ENCODE measurements at regions not wholly inside any gene's neighbourhood (a gene's known extent, or its start where the extent isn't known, plus 50 kb on each side); places are given as distances from the start of the nearest gene placed in this dataset.
"Not testable (repeated sequence)": the region's sequence is repeated elsewhere in the genome, so short reads cannot be mapped to it uniquely, and the experiment has no call there.

DNA sequence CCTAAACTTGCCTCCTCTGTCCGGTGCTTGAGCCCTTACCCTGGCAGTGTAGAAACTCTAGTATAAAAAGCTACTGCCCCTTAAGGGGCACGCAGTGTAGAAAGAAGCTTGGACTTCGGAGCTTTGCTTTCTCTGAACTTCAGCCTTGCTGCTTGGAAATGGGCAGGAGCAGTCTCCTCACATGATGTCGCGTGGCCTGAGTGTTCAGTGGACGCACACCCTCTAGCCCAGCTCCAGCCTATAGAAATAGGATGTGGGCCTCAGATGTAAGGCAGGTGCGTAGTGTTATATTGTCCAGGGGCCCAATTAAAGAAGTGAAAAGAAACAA is 98.2 kb upstream of the PCBD1 start:
- Mint-ChIP-seq H3K9me3 (no peaks in the 10 kb centered on the region), H3K27ac (no peak overlapping the region), H3K36me3 (no peaks in the 10 kb centered on the region), H3K27me3 (no peaks in the 10 kb centered on the region), H3K4me1 (peaks cover 4 to 16% (median 12%) of the 10 kb centered on the region in 3 donors), H3K4me3 (no peak overlapping the region)
- ATAC-seq (ENCODE audit: low read depth in 2 of 2) (no peak), DNase-seq (no peak)

DNA sequence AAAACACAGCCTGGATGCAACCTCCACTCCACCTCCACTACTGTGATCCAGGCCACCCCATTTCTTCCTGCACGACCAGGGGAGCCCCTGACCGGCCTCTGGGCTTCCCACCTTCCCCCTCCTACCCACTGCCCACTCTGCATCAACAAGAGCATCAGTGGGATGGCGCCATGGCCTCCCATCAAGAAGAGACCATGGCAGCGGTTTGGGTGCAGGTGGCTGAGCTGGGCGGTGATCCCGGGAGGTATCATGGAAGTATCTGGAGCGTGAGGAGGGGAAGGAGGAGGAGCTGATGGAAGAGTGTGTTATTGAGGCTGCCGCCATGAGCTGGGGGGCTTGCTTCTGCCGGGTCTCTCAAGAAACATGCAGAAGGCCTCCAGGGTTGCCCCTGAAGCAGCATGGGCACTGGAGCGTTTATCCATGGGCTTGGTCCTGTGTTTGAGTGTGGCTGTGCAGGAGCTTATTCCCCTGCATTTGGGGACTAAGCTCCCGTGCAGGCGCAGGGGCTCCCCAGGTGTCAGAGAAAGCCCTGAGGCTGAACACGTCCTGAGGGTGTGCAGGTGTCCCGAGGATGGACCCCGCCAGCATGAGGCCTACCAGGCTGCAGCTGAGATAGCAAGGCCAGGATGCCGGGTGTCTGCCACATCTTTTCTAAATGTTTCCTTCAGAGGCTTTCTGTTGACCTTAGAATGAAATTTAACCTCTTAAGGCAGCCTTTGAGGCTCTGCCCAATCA is 99.2 kb upstream of the PCBD1 start:
- no peaks in the 10 kb centered on the region for H3K27me3 Mint-ChIP-seq
- no peak for DNase-seq
- no peak overlapping the region for H3K4me3 Mint-ChIP-seq
- no peaks in the 10 kb centered on the region for H3K9me3 Mint-ChIP-seq
- no peaks in the 10 kb centered on the region for H3K36me3 Mint-ChIP-seq
- H3K4me1 Mint-ChIP-seq: peaks cover 0 to 6% (median 6%) of the 10 kb centered on the region in 3 donors
- ATAC-seq (ENCODE audit: low read depth in 2 of 2): no peak
- H3K27ac Mint-ChIP-seq: no peak overlapping the region

DNA sequence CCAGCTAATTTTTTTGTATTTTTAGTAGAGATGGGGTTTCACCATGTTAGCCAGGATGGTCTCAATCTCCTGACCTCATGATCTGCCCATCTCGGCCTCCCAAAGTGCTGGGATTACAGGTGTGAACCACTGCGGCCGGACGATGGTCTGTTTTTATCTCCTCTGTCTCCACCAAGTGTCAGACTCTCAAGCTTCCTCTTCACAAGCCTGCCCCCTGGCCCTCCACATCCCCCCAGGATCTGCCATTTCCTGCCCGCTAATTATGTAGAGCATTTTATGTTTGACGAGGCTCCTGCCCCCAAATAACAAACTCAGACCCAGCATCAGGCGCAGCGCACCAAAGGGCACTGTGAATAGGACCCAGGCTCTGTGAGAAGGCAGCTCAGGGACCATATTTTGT is 101.8 kb upstream of the PCBD1 start:
- not testable (repeated sequence) for H3K9me3 Mint-ChIP-seq; H3K36me3 Mint-ChIP-seq; H3K4me3 Mint-ChIP-seq; DNase-seq; ATAC-seq (ENCODE audit: low read depth in 2 of 2); H3K4me1 Mint-ChIP-seq; H3K27me3 Mint-ChIP-seq
- peak overlapping the region in 1 of 6 donors; percentile 43 for H3K27ac Mint-ChIP-seq

- H3K4me1 Mint-ChIP-seq: no peaks in the 10 kb centered on the region
- no peaks in the 10 kb centered on the region for H3K9me3 Mint-ChIP-seq
- peaks cover 0 to 2% (median 0%) of the 10 kb centered on the region in 3 donors for H3K27me3 Mint-ChIP-seq
- no peak for DNase-seq
- H3K4me3 Mint-ChIP-seq: no peak overlapping the region
- no peak overlapping the region for H3K27ac Mint-ChIP-seq
- H3K36me3 Mint-ChIP-seq: no peaks in the 10 kb centered on the region
- ATAC-seq (ENCODE audit: low read depth in 2 of 2): no peak
Measured at GRCh38 chr10:70990681-70991080, 102.3 kb upstream of the PCBD1 start.

- no peak for ATAC-seq (ENCODE audit: low read depth in 2 of 2)
Measured at GRCh38 chr10:70991140-70992124, 103.1 kb upstream of the PCBD1 start.

DNA sequence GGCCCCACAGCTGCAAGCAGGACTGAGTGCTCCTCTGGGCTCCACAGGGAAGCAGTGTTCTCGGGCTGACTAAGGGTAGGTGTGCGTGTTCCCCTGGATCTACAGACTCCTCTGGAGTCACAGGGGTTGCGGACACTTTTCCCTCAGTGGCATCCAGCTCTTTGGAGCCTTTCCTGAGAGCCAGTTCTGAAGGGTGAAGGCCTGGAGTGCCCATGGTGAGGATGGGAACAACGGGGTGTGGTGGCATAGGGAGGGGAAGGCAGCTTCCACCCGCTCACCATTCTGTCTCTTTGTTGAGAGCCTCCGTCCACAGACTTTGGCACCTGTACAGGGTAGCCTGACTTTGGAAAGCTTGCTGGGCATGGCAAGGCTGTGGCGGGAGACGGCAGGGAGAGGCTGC is 104.1 kb upstream of the PCBD1 start:
- DNase-seq (no peak), ATAC-seq (ENCODE audit: low read depth in 2 of 2) (no peak)
- Mint-ChIP-seq H3K27me3 (peaks cover 0 to 17% (median 6%) of the 10 kb centered on the region in 3 donors), H3K36me3 (no peaks in the 10 kb centered on the region), H3K9me3 (peaks cover 0 to 2% (median 0%) of the 10 kb centered on the region in 7 donors), H3K4me3 (no peak overlapping the region), H3K4me1 (no peaks in the 10 kb centered on the region), H3K27ac (no peak overlapping the region)

More at GRCh38 chr10:70991140-70992124, 103.1 kb upstream of the PCBD1 start:
- H3K27me3 Mint-ChIP-seq: peaks cover 0 to 9% (median 0%) of the 10 kb centered on the region in 3 donors
- H3K27ac Mint-ChIP-seq: no peak overlapping the region
- H3K36me3 Mint-ChIP-seq: no peaks in the 10 kb centered on the region
- H3K4me1 Mint-ChIP-seq: no peaks in the 10 kb centered on the region
- no peak overlapping the region for H3K4me3 Mint-ChIP-seq
- no peaks in the 10 kb centered on the region for H3K9me3 Mint-ChIP-seq
- no peak for DNase-seq

- H3K27ac Mint-ChIP-seq: peak overlapping the region in 1 of 6 donors; percentile 44
- H3K27me3 Mint-ChIP-seq: peaks cover 0 to 18% (median 7%) of the 10 kb centered on the region in 3 donors
- peaks cover 0 to 2% (median 0%) of the 10 kb centered on the region in 7 donors for H3K9me3 Mint-ChIP-seq
- DNase-seq: no peak
- H3K4me1 Mint-ChIP-seq: no peaks in the 10 kb centered on the region
- no peak for ATAC-seq (ENCODE audit: low read depth in 2 of 2)
- no peaks in the 10 kb centered on the region for H3K36me3 Mint-ChIP-seq
- no peak overlapping the region for H3K4me3 Mint-ChIP-seq
Measured at GRCh38 chr10:70993051-70993450, 104.7 kb upstream of the PCBD1 start.

DNA sequence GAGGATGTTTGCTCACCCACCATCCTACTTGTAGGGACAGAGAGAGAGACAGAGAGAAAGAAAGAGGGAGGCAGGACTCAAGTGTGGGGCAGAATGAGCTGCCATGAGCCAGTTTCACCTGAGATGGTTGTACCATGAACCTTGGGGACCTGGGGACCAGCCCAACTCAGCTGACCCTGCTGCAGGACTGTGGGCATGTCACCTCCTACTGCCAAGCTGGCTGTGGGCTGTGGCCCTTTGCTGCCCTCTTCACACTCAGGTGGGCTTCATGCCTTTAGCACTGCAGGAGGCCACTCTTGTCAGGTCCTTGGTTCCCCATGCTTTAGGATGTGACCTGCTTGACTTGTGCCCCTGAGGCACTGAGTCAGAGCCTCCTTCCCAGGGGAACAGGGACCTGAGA is 108.2 kb upstream of the PCBD1 start:
- Mint-ChIP-seq H3K27me3 (peaks cover 5 to 32% (median 17%) of the 10 kb centered on the region in 3 donors), H3K4me3 (peak overlapping the region in 1 of 8 donors; percentile 61), H3K9me3 (peaks cover 2 to 9% (median 5%) of the 10 kb centered on the region in 7 donors), H3K4me1 (no peaks in the 10 kb centered on the region), H3K36me3 (peaks cover 0 to 10% of the 10 kb centered on the region in 2 donors), H3K27ac (no peak overlapping the region)
- ATAC-seq (ENCODE audit: low read depth in 2 of 2) (no peak), DNase-seq (no peak)

DNA sequence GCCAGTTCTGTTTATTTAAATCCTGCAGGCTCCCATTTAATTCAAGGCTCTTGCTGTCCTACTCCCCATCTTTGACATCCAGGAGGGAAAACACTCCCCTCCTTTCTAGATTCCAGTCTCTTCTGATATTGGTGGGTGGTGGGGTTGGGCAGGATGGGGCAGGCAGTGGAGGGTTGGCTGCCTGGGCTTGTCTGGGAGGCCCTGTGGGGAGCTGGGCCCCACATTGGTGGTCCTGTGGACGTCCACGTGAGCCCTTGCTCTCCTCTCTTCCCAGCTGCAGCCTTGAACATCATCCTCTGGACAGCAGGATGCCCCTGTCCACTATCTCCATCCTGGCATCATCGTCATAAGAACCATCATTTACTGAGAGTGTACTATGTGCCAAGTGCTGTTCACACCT is 108.9 kb upstream of the PCBD1 start:
- Mint-ChIP-seq H3K9me3 (peaks cover 2 to 9% (median 5%) of the 10 kb centered on the region in 7 donors), H3K27me3 (peaks cover 5 to 32% (median 17%) of the 10 kb centered on the region in 3 donors), H3K27ac (no peak overlapping the region), H3K36me3 (peaks cover 0 to 10% of the 10 kb centered on the region in 2 donors), H3K4me3 (no peak overlapping the region), H3K4me1 (no peaks in the 10 kb centered on the region)
- no peak for ATAC-seq (ENCODE audit: low read depth in 2 of 2)
- DNase-seq: no peak

- DNase-seq (no peak), ATAC-seq (ENCODE audit: low read depth in 2 of 2) (no peak)
- H3K27me3 Mint-ChIP-seq: peaks cover 7 to 32% (median 17%) of the 10 kb centered on the region in 3 donors
- H3K9me3 Mint-ChIP-seq: peaks cover 2 to 9% (median 5%) of the 10 kb centered on the region in 7 donors
- H3K27ac Mint-ChIP-seq: no peak overlapping the region
- peaks cover 0 to 10% of the 10 kb centered on the region in 2 donors for H3K36me3 Mint-ChIP-seq
- H3K4me1 Mint-ChIP-seq: no peaks in the 10 kb centered on the region
- H3K4me3 Mint-ChIP-seq: no peak overlapping the region
Measured at GRCh38 chr10:70998086-70998485, 109.7 kb upstream of the PCBD1 start.

DNA sequence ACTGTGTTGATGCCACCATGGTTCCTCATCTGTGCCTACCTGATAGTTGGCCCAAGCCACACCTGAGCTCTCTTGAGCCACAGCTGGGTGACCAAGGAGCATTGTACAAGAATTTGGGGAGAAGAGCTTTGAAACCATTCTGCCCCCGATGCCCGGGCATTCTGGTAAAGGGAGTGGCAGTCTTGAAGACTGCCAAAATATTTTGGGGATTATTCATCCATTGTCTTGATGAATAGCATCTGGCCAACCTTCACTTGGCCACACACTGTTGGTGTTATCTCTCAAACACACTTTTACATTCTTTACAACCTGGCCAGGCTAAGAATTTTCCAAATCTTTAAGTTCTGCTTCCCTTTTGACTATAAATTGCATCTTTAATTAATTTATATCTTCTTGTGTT is 113.1 kb upstream of the PCBD1 start:
- Mint-ChIP-seq H3K27ac (no peak overlapping the region), H3K9me3 (peaks cover 2 to 9% (median 5%) of the 10 kb centered on the region in 7 donors), H3K4me3 (no peak overlapping the region), H3K36me3 (peaks cover 0 to 10% of the 10 kb centered on the region in 2 donors), H3K27me3 (peaks cover 10 to 28% (median 17%) of the 10 kb centered on the region in 3 donors), H3K4me1 (no peaks in the 10 kb centered on the region)
- no peak for DNase-seq
- no peak for ATAC-seq (ENCODE audit: low read depth in 2 of 2)

DNA sequence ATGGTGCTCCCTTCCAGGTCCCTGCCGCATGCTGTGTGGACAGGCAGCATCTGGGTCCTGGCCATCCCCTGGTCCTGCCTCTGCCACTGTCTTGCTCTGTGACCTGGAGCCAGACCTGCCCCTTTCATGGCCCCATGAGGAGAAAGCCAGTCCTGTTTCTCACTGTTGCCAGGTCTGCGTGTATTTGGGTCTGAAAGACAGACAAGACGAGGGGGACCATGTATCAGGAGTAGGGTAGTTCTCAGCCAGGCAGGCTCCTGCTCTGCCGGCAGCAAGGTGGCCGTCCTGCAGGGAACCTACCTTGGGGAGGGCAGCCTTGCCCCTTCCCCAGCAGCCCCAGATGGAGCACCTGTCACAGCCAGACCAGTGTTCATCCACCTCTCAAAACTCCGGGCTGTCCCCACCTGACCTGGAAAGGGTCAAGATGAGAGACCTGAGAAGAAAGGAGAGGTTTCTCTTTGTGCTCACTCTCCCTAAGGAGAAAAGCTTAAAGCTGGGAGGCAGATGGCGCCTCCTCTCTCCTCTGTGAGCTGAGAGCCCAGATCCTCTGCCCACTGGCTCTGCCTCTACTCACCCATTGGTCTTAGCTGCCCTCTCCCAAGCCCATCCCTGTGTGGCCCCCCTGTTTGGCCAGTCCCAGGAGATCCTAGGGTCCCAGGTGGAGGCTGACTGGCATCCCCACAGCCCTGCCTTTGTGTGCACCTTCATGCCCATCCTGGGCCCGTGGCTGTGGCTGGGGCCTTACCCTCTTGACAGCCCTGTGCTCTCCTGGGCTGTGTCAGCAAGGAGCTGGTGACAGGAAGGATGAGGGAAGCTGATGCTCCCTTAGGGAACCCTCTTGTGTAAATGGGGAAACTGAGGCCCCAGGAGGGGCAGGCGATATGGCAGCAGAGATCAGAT is 116.1 kb upstream of the PCBD1 start:
- DNase-seq (no peak), ATAC-seq (ENCODE audit: low read depth in 2 of 2) (no peak)
- H3K27ac Mint-ChIP-seq: no peak overlapping the region
- no peaks in the 10 kb centered on the region for H3K4me1 Mint-ChIP-seq
- peaks cover 11 to 32% (median 15%) of the 10 kb centered on the region in 3 donors for H3K27me3 Mint-ChIP-seq
- peaks cover 0 to 7% (median 5%) of the 10 kb centered on the region in 7 donors for H3K9me3 Mint-ChIP-seq
- no peak overlapping the region for H3K4me3 Mint-ChIP-seq
- H3K36me3 Mint-ChIP-seq: peaks cover 0 to 5% of the 10 kb centered on the region in 2 donors
